HG02798 (cell line): ENCODE measurements at regions not wholly inside any gene's neighbourhood (a gene's known extent, or its start where the extent isn't known, plus 50 kb on each side); places are given as distances from the start of the nearest gene placed in this dataset.

Experiments
- ATAC-seq: cut with Tn5 transposase; IDR thresholded peaks from one replicate; pipeline ENCODE4 v1.9.1; 2021; ENCODE audit warnings: mild to moderate bottlenecking; ENCODE audit not compliant: unreplicated experiment, poor library complexity

GRCh38 chr1:101098907-101099306 is 73.3 kb upstream of the DPH5 start:
- ATAC-seq, result no peak

GRCh38 chr1:101098327-101098726 is 72.7 kb upstream of the DPH5 start:
- no peak for ATAC-seq

GRCh38 chr1:101089613-101090338 is 64.2 kb upstream of the DPH5 start:
- ATAC-seq, result no peak

DNA sequence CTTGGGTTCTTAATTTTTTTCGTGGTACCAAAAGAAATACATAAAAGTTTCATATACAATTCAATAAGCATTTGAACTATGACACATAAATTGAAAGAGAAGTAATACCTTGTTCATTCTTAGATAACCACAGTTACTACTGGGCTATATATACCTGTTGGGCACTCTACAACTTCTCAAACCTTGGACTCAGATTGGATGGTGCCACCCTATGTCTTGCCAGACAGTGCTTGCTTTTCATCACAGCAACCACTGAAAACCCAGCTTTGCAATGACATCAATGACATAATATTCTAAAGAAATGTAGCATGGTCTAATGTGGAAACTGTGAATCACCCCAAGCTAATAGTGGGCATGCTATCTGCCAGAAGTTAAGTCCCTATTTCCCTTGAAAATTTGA is 62.8 kb upstream of the DPH5 start:
- no peak for ATAC-seq

DNA sequence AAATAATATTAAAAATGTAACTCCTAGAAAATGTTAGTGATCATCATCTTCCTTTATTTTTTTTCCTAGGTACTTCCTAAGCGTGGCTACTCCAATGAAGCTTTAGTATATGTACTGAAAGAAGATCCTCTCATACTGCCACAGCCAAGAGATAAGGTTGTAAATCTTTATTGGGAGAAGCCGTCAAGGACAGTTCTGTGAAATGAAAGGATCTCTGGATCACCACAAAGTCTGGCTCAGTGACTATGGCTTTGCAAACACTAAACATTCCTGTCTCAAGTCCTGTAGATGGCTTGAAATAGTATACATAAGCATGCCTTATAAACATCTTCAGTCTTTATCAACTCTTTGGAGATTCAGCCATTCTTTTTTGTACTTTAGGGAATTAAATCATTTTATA is 61.2 kb upstream of the DPH5 start:
- no peak for ATAC-seq

DNA sequence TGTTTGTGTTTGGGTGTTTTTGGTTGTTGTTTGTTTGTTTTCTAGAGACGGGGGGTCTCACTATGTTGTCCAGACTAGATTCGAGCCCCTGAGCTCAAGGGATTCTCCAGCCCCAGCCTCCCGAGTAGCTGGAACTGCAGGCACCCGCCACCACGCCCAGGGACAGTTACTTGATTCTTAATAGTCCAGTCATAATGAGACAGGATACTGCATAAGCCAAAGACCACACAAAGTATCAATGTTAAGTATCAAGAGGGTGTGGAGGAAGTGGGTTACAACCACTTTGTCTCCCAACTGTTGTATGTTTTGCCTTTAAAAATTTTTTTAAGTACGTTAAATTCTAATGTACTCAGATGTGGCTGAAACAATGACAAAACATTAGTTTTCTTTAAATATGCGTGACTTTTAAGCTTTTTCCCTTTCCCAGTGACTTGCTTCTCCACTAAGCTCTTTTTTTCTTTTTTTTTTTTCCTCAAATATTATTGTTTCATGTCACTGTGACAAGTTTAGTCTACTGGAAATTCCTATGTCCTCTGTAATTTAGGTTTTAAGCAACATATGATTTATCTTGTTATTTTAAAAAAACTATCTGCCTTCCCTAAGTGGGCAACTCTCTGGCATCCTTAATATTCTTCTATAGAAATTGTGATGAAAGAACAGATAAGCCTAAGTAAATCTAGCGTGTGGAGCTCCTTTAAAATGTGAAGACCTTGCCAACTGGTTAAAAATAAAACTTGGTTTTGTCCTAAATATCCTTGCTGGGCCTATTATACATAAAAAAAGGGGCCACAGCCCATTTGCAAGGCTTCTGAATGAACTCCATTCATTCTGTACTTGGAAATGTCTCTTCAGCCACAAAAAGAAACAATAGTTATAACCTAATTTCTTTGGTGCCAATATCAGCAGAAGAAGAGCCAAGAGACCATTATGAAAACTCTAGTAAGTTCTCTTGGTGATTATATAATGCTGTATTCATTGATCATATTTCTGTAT is 56.2 kb upstream of the DPH5 start:
- no peak for ATAC-seq

DNA sequence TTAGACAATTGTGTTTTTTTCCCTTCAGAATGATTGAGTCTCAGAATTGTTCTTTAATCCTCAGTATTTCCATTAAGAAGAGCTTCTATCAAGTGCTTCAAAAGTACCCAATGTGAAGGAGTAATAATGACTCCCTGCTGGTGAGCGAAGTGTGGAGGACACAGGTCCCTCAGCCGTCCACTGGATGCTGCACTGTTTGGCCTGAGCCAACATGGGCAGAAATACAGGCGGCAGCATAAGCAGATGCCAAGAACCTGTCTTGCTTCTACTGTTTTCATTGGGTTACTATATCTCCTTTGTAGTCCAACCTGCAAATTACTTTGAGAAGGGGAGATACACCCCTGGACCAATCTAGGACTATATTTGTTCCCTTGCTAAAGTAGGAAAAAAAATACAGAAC is 55.3 kb upstream of the DPH5 start:
- no peak for ATAC-seq

GRCh38 chr1:101079341-101079740 is 53.8 kb upstream of the DPH5 start:
- ATAC-seq, result no peak

DNA sequence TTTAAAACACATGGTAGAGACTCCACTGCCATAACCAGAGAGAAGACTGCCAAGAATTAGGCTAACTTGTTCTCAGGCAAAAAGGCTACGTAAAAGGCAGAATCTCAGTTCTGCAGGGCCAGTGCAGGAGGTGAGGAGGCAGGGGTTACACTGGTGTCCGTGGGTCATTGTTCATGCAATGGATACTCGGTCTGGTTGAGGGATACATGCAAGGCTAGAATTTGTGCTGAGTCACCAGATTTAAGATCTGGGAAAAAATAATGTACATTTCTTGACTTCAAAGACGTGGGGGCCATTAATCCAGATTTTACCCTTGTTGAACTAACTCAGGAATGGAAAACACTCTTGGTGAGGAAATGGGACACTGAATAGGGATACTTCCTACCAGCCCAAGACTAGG is 52.3 kb upstream of the DPH5 start:
- no peak for ATAC-seq

- no peak for ATAC-seq
Observed at GRCh38 chr1:101075926-101076325, 50.3 kb upstream of the DPH5 start.
